ENCODE measurements at regions not wholly inside any gene's neighbourhood (a gene's known extent, or its start where the extent isn't known, plus 50 kb on each side); places are given as distances from the start of the nearest gene placed in this dataset.
"Not testable (repeated sequence)": the region's sequence is repeated elsewhere in the genome, so short reads cannot be mapped to it uniquely, and the experiment has no call there.

- no peak for ATAC-seq (ENCODE audit: insufficient read depth, low read depth)
- Histone ChIP-seq H3K9ac (ENCODE audit: low read depth, low read length) (no peak overlapping the region), H3K4me3 (ENCODE audit: low read depth in 1 of 2, low read length in 2 of 2) (no peak overlapping the region), H3K4me1 (ENCODE audit: insufficient read depth, low read length) (no peaks in the 10 kb centered on the region), H3K9me3 (ENCODE audit: insufficient read depth, low read length, severe bottlenecking) (no peaks in the 10 kb centered on the region), H4K20me1 (ENCODE audit: insufficient read depth, low read length) (no peaks in the 10 kb centered on the region), H2AFZ (ENCODE audit: low read depth, low read length) (no peak overlapping the region), H3K27me3 (ENCODE audit: insufficient read depth, low read length, poor library complexity) (no peaks in the 10 kb centered on the region), H3K4me2 (ENCODE audit: insufficient read depth, low read length) (no peak overlapping the region), H3K36me3 (ENCODE audit: insufficient read depth, low read length) (no peaks in the 10 kb centered on the region), H3K79me2 (ENCODE audit: insufficient read depth, low read length) (no peaks in the 10 kb centered on the region), H3K27ac (ENCODE audit: low read length) (no peak overlapping the region)
- TF ChIP-seq EZH2 (IDR thresholded peaks at IDR 0.05; ENCODE audit: borderline replicate concordance, low read depth, low read length, severe bottlenecking): no peak
- TF ChIP-seq, protein P1, sequence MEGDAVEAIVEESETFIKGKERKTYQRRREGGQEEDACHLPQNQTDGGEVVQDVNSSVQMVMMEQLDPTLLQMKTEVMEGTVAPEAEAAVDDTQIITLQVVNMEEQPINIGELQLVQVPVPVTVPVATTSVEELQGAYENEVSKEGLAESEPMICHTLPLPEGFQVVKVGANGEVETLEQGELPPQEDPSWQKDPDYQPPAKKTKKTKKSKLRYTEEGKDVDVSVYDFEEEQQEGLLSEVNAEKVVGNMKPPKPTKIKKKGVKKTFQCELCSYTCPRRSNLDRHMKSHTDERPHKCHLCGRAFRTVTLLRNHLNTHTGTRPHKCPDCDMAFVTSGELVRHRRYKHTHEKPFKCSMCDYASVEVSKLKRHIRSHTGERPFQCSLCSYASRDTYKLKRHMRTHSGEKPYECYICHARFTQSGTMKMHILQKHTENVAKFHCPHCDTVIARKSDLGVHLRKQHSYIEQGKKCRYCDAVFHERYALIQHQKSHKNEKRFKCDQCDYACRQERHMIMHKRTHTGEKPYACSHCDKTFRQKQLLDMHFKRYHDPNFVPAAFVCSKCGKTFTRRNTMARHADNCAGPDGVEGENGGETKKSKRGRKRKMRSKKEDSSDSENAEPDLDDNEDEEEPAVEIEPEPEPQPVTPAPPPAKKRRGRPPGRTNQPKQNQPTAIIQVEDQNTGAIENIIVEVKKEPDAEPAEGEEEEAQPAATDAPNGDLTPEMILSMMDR (IDR thresholded peaks at IDR 0.05; ENCODE audit: borderline replicate concordance, extremely low read depth, low read length, poor library complexity, severe bottlenecking): no peak
- DNase-seq: no peak
Measured at GRCh38 chr12:118544569-118544968, 168.2 kb downstream of the SUDS3 start.

DNA sequence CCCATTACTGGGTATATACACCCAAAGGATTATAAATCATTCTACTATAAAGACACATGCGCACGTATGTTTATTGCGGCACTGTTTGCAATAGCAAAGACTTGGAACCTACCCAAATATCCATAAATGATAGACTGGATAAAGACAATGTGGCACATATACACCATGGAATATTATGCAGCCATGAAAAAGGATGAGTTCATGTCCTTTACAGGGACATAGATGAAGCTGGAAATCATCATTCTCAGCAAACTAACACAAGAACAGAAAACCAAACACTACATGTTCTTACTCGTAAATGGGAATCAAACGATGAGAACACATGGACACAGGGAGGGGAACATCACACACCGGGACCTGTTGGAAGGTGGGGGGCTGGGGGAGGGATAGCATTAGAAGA is 171.3 kb downstream of the SUDS3 start:
- H2AFZ ChIP-seq (ENCODE audit: low read depth, low read length); H3K79me2 ChIP-seq (ENCODE audit: insufficient read depth, low read length); H3K9me3 ChIP-seq (ENCODE audit: insufficient read depth, low read length, severe bottlenecking); H3K4me3 ChIP-seq (ENCODE audit: low read depth in 1 of 2, low read length in 2 of 2); H3K27ac ChIP-seq (ENCODE audit: low read length); ATAC-seq (ENCODE audit: insufficient read depth, low read depth); H3K4me2 ChIP-seq (ENCODE audit: insufficient read depth, low read length); DNase-seq; H4K20me1 ChIP-seq (ENCODE audit: insufficient read depth, low read length); H3K27me3 ChIP-seq (ENCODE audit: insufficient read depth, low read length, poor library complexity); H3K9ac ChIP-seq (ENCODE audit: low read depth, low read length); H3K4me1 ChIP-seq (ENCODE audit: insufficient read depth, low read length); H3K36me3 ChIP-seq (ENCODE audit: insufficient read depth, low read length): not testable (repeated sequence)

GRCh38 chr12:118548887-118549509 is 172.6 kb downstream of the SUDS3 start:
- TF ChIP-seq, protein P1 (IDR thresholded peaks at IDR 0.05; ENCODE audit: borderline replicate concordance, extremely low read depth, low read length, poor library complexity, severe bottlenecking): no peak
- TF ChIP-seq EZH2 (IDR thresholded peaks at IDR 0.05; ENCODE audit: borderline replicate concordance, low read depth, low read length, severe bottlenecking): no peak
- H2AFZ ChIP-seq (ENCODE audit: low read depth, low read length): no peak overlapping the region
- H3K4me2 ChIP-seq (ENCODE audit: insufficient read depth, low read length): no peak overlapping the region
- H3K9ac ChIP-seq (ENCODE audit: low read depth, low read length): no peak overlapping the region
- ATAC-seq (ENCODE audit: insufficient read depth, low read depth) (no peak), DNase-seq (no peak)
- no peaks in the 10 kb centered on the region for H3K9me3 ChIP-seq (ENCODE audit: insufficient read depth, low read length, severe bottlenecking)
- no peaks in the 10 kb centered on the region for H3K79me2 ChIP-seq (ENCODE audit: insufficient read depth, low read length)
- no peaks in the 10 kb centered on the region for H3K27me3 ChIP-seq (ENCODE audit: insufficient read depth, low read length, poor library complexity)
- no peak overlapping the region for H3K4me3 ChIP-seq (ENCODE audit: low read depth in 1 of 2, low read length in 2 of 2)
- no peaks in the 10 kb centered on the region for H3K4me1 ChIP-seq (ENCODE audit: insufficient read depth, low read length)
- no peaks in the 10 kb centered on the region for H4K20me1 ChIP-seq (ENCODE audit: insufficient read depth, low read length)
- no peaks in the 10 kb centered on the region for H3K36me3 ChIP-seq (ENCODE audit: insufficient read depth, low read length)
- H3K27ac ChIP-seq (ENCODE audit: low read length): no peak overlapping the region

DNA sequence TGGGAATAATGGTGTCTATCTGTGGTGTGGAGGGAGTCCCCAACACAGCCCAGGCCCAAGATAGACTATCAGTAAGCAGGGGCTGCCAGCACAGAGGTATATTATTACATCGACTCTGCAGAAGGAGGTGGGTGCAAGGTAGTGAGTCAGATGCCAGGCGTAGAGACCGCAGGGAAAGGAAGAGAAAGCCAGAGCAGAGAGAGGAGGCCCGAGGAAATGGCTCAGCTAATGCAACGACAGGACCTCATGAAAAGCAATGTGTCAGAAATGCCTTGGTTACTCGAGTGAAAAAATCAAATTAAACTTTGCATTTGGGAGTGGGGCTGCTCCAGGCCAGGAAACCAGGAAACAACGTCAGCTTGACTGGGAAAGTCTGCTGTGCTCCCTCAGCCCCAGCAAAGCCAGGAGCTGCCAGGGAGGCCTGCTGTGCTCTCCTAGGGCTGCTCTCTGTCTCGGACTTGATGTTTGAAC is 173.2 kb downstream of the SUDS3 start:
- Histone ChIP-seq H3K27ac (ENCODE audit: low read length) (no peak overlapping the region), H3K4me3 (ENCODE audit: low read depth in 1 of 2, low read length in 2 of 2) (no peak overlapping the region), H3K4me2 (ENCODE audit: insufficient read depth, low read length) (no peak overlapping the region), H2AFZ (ENCODE audit: low read depth, low read length) (no peak overlapping the region), H3K9me3 (ENCODE audit: insufficient read depth, low read length, severe bottlenecking) (no peaks in the 10 kb centered on the region), H3K4me1 (ENCODE audit: insufficient read depth, low read length) (no peaks in the 10 kb centered on the region), H3K9ac (ENCODE audit: low read depth, low read length) (no peak overlapping the region), H3K27me3 (ENCODE audit: insufficient read depth, low read length, poor library complexity) (no peaks in the 10 kb centered on the region), H4K20me1 (ENCODE audit: insufficient read depth, low read length) (no peaks in the 10 kb centered on the region), H3K36me3 (ENCODE audit: insufficient read depth, low read length) (no peaks in the 10 kb centered on the region), H3K79me2 (ENCODE audit: insufficient read depth, low read length) (no peaks in the 10 kb centered on the region)
- DNase-seq (no peak), ATAC-seq (ENCODE audit: insufficient read depth, low read depth) (no peak)
- no peak for TF ChIP-seq EZH2 (IDR thresholded peaks at IDR 0.05; ENCODE audit: borderline replicate concordance, low read depth, low read length, severe bottlenecking)
- TF ChIP-seq, protein P1 (IDR thresholded peaks at IDR 0.05; ENCODE audit: borderline replicate concordance, extremely low read depth, low read length, poor library complexity, severe bottlenecking): no peak
